Fibroblast of lung (primary cell): ENCODE measurements at regions not wholly inside any gene's neighbourhood (a gene's known extent, or its start where the extent isn't known, plus 50 kb on each side); places are given as distances from the start of the nearest gene placed in this dataset.

Experiments
- DNase-seq, 2 donors: peaks; one replicate each; pipeline versions ENCODE4 v3.0.0 to v3.0.0-alpha.2; 2010; ENCODE audit warnings: low read depth in 2 of 2
- H2AFZ ChIP-seq: 2 replicates; pipeline ENCODE4 v1.5.1; 2012; ENCODE audit warnings: low read length, control low read depth, inconsistent platforms
- H3K27ac ChIP-seq: 2 replicates; pipeline ENCODE4 v1.5.1; 2011; ENCODE audit warnings: low read length, control low read depth; ENCODE audit not compliant: insufficient read depth
- H3K27me3 ChIP-seq: 2 replicates; pipeline ENCODE4 v1.5.1; 2011; ENCODE audit warnings: mild to moderate bottlenecking, low read length; ENCODE audit not compliant: control insufficient read depth, insufficient read depth
- H3K36me3 ChIP-seq: 2 replicates; pipeline ENCODE4 v1.5.1; 2011; ENCODE audit warnings: low read length; ENCODE audit not compliant: control insufficient read depth, insufficient read depth
- H3K4me1 ChIP-seq: 2 replicates; pipeline ENCODE4 v1.5.1; 2011; ENCODE audit warnings: low read length; ENCODE audit not compliant: control insufficient read depth, insufficient read depth; ENCODE audit errors: extremely low read depth
- H3K4me2 ChIP-seq: 2 replicates; pipeline ENCODE4 v1.5.1; 2011; ENCODE audit warnings: low read length, control low read depth; ENCODE audit not compliant: insufficient read depth; ENCODE audit errors: extremely low read depth
- H3K4me3 ChIP-seq, 4 experiments: fragments of 200-600 bp in 1 of 4; sonication (generic) in 1 of 4; replicated peaks in 1 of 4; 2 replicates each; pipeline ENCODE4 v1.5.1; 2011 to 2016; ENCODE audit warnings: low read length in 4 of 4, low read depth in 3 of 4, mild to moderate bottlenecking in 3 of 4, control low read depth in 2 of 4, inconsistent platforms in 1 of 4, mixed read lengths in 1 of 4; ENCODE audit not compliant: insufficient read depth in 1 of 4; ENCODE audit errors: control extremely low read depth in 1 of 4
- H3K79me2 ChIP-seq: 2 replicates; pipeline ENCODE4 v1.5.1; 2012; ENCODE audit warnings: mild to moderate bottlenecking, low read length, inconsistent platforms; ENCODE audit not compliant: control insufficient read depth, insufficient read depth
- H3K9ac ChIP-seq: 2 replicates; pipeline ENCODE4 v1.5.1; 2011; ENCODE audit warnings: mild to moderate bottlenecking, low read length, control low read depth; ENCODE audit not compliant: insufficient read depth
- H3K9me3 ChIP-seq: 2 replicates; pipeline ENCODE4 v1.5.1; 2012; ENCODE audit warnings: low read depth, low read length; ENCODE audit not compliant: control insufficient read depth, insufficient read depth
- H4K20me1 ChIP-seq: 2 replicates; pipeline ENCODE4 v1.5.1; 2011; ENCODE audit warnings: low read length; ENCODE audit not compliant: control insufficient read depth, insufficient read depth; ENCODE audit errors: extremely low read depth
- EZH2 ChIP-seq: IDR thresholded peaks from 2 replicates; pipeline ENCODE4 v1.5.1; 2012; ENCODE audit warnings: low read length, control low read depth, mild to moderate bottlenecking; ENCODE audit errors: missing control alignments
- TF ChIP-seq, protein P1 (sequence below), 2 donors: IDR thresholded peaks in 1 of 2; conservative IDR thresholded peaks in 1 of 2; 1 replicate in 1 of 2; 2 replicates in 1 of 2; pipeline ENCODE4 v1.5.1; 2011 to 2012; ENCODE audit warnings: low read length in 2 of 2, control low read depth in 1 of 2, inconsistent platforms in 1 of 2, low read depth in 1 of 2, mild to moderate bottlenecking in 1 of 2

DNA sequence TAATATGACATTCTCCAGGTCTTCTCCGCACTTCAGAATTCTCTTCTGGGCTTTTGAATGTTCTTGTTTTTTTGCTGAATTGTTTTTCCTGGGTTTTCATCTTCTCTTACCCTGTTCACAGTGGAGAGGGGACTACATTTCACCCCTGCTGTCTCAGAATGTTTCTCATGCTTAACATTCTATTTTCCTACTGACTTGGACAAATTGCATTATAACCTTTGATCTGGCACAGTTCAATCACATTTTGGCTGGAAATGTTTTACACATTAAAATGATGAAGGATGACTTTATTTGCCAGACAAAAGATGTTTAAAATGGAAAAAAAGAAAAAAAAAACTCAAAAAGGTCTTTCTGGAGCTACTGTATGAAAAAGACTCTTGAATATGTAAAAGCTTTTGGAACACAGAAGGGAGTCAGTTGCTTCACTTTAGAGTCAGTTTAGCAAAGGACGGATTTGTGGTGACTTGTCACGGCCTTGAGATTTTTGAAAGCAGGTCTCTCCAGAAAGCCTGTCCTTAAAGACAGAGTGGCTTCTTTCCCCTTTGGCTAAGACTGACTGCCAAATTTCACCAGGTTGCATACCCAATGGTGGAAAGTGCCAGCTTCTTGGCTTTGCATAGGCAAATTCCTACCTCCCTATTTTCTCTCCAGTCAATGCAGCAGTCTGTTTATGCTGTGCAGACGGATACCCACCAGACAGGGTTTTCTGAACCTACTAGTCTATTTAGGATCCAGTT, 401.0 kb upstream of the TBL1XR1 start:
- H4K20me1 ChIP-seq, result no peaks in the 10 kb centered on the region
- H3K79me2 ChIP-seq, result no peaks in the 10 kb centered on the region
- no peaks in the 10 kb centered on the region for H3K9me3 ChIP-seq
- TF ChIP-seq, protein P1, sequence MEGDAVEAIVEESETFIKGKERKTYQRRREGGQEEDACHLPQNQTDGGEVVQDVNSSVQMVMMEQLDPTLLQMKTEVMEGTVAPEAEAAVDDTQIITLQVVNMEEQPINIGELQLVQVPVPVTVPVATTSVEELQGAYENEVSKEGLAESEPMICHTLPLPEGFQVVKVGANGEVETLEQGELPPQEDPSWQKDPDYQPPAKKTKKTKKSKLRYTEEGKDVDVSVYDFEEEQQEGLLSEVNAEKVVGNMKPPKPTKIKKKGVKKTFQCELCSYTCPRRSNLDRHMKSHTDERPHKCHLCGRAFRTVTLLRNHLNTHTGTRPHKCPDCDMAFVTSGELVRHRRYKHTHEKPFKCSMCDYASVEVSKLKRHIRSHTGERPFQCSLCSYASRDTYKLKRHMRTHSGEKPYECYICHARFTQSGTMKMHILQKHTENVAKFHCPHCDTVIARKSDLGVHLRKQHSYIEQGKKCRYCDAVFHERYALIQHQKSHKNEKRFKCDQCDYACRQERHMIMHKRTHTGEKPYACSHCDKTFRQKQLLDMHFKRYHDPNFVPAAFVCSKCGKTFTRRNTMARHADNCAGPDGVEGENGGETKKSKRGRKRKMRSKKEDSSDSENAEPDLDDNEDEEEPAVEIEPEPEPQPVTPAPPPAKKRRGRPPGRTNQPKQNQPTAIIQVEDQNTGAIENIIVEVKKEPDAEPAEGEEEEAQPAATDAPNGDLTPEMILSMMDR (conservative IDR thresholded peaks at IDR 0.05 in 1 of 2, IDR thresholded peaks at IDR 0.05 in 1 of 2; ENCODE audit: low read depth in 1 of 2, low read length in 2 of 2), result no peak
- TF ChIP-seq EZH2, result no peak
- peaks cover 20% of the 10 kb centered on the region for H3K4me1 ChIP-seq
- DNase-seq, result peak in 1 of 2 donors; percentile 76
- no peak overlapping the region for H2AFZ ChIP-seq
- H3K4me2 ChIP-seq, result no peak overlapping the region
- H3K36me3 ChIP-seq, result no peaks in the 10 kb centered on the region
- H3K4me3 ChIP-seq, result no peak overlapping the region
- H3K27ac ChIP-seq, result peak overlapping the region; percentile 46
- no peaks in the 10 kb centered on the region for H3K27me3 ChIP-seq
- H3K9ac ChIP-seq, result no peak overlapping the region

DNA sequence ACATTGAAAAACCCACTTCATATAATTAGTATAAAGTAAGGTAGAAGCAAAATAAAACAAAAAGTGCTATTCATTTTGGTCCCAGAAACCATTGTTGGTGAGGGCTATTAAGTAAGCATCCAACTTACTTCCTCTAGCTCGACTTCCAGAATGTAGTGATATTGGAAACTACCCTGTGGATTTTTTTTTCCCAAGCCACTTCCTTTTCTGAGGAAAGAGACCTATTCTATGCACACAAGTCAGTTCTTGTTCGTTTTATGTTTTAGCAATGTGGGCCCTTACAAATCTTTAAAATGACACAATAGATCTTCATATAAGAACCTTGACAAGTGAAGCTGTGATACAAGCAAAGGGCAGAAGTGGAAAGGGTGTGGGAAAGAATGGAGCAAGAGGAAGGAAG, 402.0 kb upstream of the TBL1XR1 start:
- no peaks in the 10 kb centered on the region for H4K20me1 ChIP-seq
- no peak for TF ChIP-seq EZH2
- TF ChIP-seq, protein P1 (conservative IDR thresholded peaks at IDR 0.05 in 1 of 2, IDR thresholded peaks at IDR 0.05 in 1 of 2; ENCODE audit: low read depth in 1 of 2, low read length in 2 of 2), result no peak
- no peak overlapping the region for H3K27ac ChIP-seq
- H3K4me2 ChIP-seq, result no peak overlapping the region
- no peaks in the 10 kb centered on the region for H3K9me3 ChIP-seq
- H3K4me3 ChIP-seq, result no peak overlapping the region
- DNase-seq, result no peak
- H3K27me3 ChIP-seq, result no peaks in the 10 kb centered on the region
- H3K9ac ChIP-seq, result no peak overlapping the region
- no peaks in the 10 kb centered on the region for H3K79me2 ChIP-seq
- H3K4me1 ChIP-seq, result peaks cover 20% of the 10 kb centered on the region
- no peak overlapping the region for H2AFZ ChIP-seq
- no peaks in the 10 kb centered on the region for H3K36me3 ChIP-seq

DNA sequence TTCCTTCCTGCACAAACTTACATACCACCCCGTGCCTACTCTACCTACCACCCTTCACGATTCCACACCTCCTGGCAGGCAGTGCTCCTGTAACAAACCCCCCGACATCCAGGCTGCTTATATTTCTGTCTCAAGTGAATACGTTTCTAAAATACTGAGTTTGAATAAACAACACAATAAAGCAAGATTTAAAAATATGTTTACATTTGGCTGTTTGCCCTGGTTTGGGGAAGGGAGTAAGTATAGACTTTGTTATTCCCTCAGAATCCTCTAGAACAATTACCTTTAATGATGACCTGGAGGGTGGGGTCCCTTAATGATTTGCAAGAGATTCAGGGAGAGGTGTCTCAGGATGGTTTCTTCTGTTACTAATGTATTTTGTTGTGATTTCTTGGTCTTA, 402.6 kb upstream of the TBL1XR1 start:
- H3K4me1 ChIP-seq, result peaks cover 20% of the 10 kb centered on the region
- no peak overlapping the region for H3K27ac ChIP-seq
- no peaks in the 10 kb centered on the region for H3K79me2 ChIP-seq
- TF ChIP-seq, protein P1 (conservative IDR thresholded peaks at IDR 0.05 in 1 of 2, IDR thresholded peaks at IDR 0.05 in 1 of 2; ENCODE audit: low read depth in 1 of 2, low read length in 2 of 2), result no peak
- TF ChIP-seq EZH2, result no peak
- H3K4me2 ChIP-seq, result no peak overlapping the region
- no peaks in the 10 kb centered on the region for H4K20me1 ChIP-seq
- H3K4me3 ChIP-seq, result no peak overlapping the region
- H3K9me3 ChIP-seq, result no peaks in the 10 kb centered on the region
- no peak overlapping the region for H3K9ac ChIP-seq
- no peak for DNase-seq
- no peaks in the 10 kb centered on the region for H3K36me3 ChIP-seq
- no peaks in the 10 kb centered on the region for H3K27me3 ChIP-seq
- no peak overlapping the region for H2AFZ ChIP-seq
